Sigmoid colon (tissue), 6 donors: ENCODE measurements at regions not wholly inside any gene's neighbourhood (a gene's known extent, or its start where the extent isn't known, plus 50 kb on each side); places are given as distances from the start of the nearest gene placed in this dataset.
A peak's percentile ranks its signal among the peaks of the same experiment; 100 is the strongest.

Source experiments
- DNase-seq: peaks from one replicate; pipeline ENCODE4 v3.0.0-alpha.2; 2019
- H3K27ac ChIP-seq, 4 donors: fragments of 200-600 bp; sonication (generic); one replicate each; pipeline ENCODE4 v1.5.1; 2016 to 2019; ENCODE audit warnings: mild to moderate bottlenecking in 1 of 4
- H3K27me3 ChIP-seq, 3 donors: fragments of 200-600 bp; sonication (generic); one replicate each; pipeline ENCODE4 v1.5.1; 2019; ENCODE audit warnings: mild to moderate bottlenecking in 1 of 3
- H3K36me3 ChIP-seq, 4 donors: fragments of 200-600 bp; sonication (generic); one replicate each; pipeline ENCODE4 v1.5.1; 2016 to 2019
- H3K4me1 ChIP-seq, 4 donors: fragments of 200-600 bp; sonication (generic); one replicate each; pipeline ENCODE4 v1.5.1; 2017 to 2019
- H3K4me3 ChIP-seq, 4 donors: fragments of 200-600 bp; sonication (generic); one replicate each; pipeline ENCODE4 v1.5.1; 2017 to 2019; ENCODE audit warnings: mild to moderate bottlenecking in 2 of 4, moderate library complexity in 1 of 4
- H3K9me3 ChIP-seq, 4 donors: fragments of 200-600 bp in 3 of 4; sonication (generic) in 3 of 4; one replicate each; pipeline versions ENCODE4 v1.5.1 to v1.6.1; 2013 to 2019
- EP300 ChIP-seq, 4 donors: sonication (generic); formaldehyde crosslinking; IDR thresholded peaks; one replicate each; pipeline ENCODE4 v1.6.1; 2017; ENCODE audit warnings: antibody characterized with exemption in 4 of 4
- POLR2A ChIP-seq, 2 donors: fragments of 450-650 bp; IDR thresholded peaks; one replicate each; pipeline ENCODE4 v1.6.1; 2016; ENCODE audit warnings: antibody characterized with exemption in 2 of 2, mild to moderate bottlenecking in 2 of 2, moderate library complexity in 2 of 2
- POLR2AphosphoS5 ChIP-seq, 4 donors: sonication (generic); formaldehyde crosslinking; IDR thresholded peaks; one replicate each; pipeline ENCODE4 v1.6.1; 2017; ENCODE audit warnings: antibody characterized with exemption in 4 of 4
- WGBS, 2 donors: extraction: QIAGEN DNeasy Blood & Tissue Kit; methylation state at CpG; one replicate each; pipeline ENCODE4 v1.1.7; 2013; 5-methylcytosine and 5-hydroxymethylcytosine counted together
- intact Hi-C: fragments of 100-400 bp; cut with DNase I; formaldehyde crosslinking; loops from one replicate; pipeline ENCODE4 v1.15.1; 2023
- TF ChIP-seq, protein P1 (sequence below), 4 experiments: fragments of 450-650 bp in 3 of 4; fragments of 200-600 bp in 1 of 4; IDR thresholded peaks; one replicate each; pipeline ENCODE4 v1.5.1; 2016 to 2019; ENCODE audit warnings: antibody characterized with exemption in 4 of 4, mild to moderate bottlenecking in 3 of 4, moderate library complexity in 2 of 4
- donor health status: healthy with polysubstance abuse.
- donor health status: healthy.

GRCh38 chr2:18899725-18900124 is 310.4 kb upstream of the NT5C1B start:
- intact Hi-C loops: no loop called here
- H3K27me3 ChIP-seq: no peaks in the 10 kb centered on the region
- TF ChIP-seq, protein P1, sequence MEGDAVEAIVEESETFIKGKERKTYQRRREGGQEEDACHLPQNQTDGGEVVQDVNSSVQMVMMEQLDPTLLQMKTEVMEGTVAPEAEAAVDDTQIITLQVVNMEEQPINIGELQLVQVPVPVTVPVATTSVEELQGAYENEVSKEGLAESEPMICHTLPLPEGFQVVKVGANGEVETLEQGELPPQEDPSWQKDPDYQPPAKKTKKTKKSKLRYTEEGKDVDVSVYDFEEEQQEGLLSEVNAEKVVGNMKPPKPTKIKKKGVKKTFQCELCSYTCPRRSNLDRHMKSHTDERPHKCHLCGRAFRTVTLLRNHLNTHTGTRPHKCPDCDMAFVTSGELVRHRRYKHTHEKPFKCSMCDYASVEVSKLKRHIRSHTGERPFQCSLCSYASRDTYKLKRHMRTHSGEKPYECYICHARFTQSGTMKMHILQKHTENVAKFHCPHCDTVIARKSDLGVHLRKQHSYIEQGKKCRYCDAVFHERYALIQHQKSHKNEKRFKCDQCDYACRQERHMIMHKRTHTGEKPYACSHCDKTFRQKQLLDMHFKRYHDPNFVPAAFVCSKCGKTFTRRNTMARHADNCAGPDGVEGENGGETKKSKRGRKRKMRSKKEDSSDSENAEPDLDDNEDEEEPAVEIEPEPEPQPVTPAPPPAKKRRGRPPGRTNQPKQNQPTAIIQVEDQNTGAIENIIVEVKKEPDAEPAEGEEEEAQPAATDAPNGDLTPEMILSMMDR (IDR thresholded peaks at IDR 0.05): no peak
- no peak for TF ChIP-seq EP300 (IDR thresholded peaks at IDR 0.05)
- TF ChIP-seq POLR2AphosphoS5 (IDR thresholded peaks at IDR 0.05): no peak
- no peak for TF ChIP-seq POLR2A (IDR thresholded peaks at IDR 0.05)
- H3K9me3 ChIP-seq: no peaks in the 10 kb centered on the region
- no peaks in the 10 kb centered on the region for H3K36me3 ChIP-seq
- H3K4me1 ChIP-seq: peaks cover 0 to 23% (median 14%) of the 10 kb centered on the region in 4 donors
- no peak for DNase-seq
- 79 to 94% methylated on average over 3 of the region's 3 CpGs for WGBS, 2 donors
- no peak overlapping the region for H3K4me3 ChIP-seq
- peak overlapping the region in 1 of 4 donors; percentile 12 for H3K27ac ChIP-seq

GRCh38 chr2:18898271-18898670 is 308.9 kb upstream of the NT5C1B start:
- TF ChIP-seq EP300 (IDR thresholded peaks at IDR 0.05) (no peak), POLR2A (IDR thresholded peaks at IDR 0.05) (no peak), POLR2AphosphoS5 (IDR thresholded peaks at IDR 0.05) (no peak)
- TF ChIP-seq, protein P1 (IDR thresholded peaks at IDR 0.05): no peak
- Histone ChIP-seq H3K27me3 (no peaks in the 10 kb centered on the region), H3K9me3 (no peaks in the 10 kb centered on the region), H3K27ac (no peak overlapping the region), H3K4me1 (peaks cover 0 to 23% (median 14%) of the 10 kb centered on the region in 4 donors), H3K4me3 (no peak overlapping the region), H3K36me3 (no peaks in the 10 kb centered on the region)
- intact Hi-C loops: no loop called here
- DNase-seq: no peak

DNA sequence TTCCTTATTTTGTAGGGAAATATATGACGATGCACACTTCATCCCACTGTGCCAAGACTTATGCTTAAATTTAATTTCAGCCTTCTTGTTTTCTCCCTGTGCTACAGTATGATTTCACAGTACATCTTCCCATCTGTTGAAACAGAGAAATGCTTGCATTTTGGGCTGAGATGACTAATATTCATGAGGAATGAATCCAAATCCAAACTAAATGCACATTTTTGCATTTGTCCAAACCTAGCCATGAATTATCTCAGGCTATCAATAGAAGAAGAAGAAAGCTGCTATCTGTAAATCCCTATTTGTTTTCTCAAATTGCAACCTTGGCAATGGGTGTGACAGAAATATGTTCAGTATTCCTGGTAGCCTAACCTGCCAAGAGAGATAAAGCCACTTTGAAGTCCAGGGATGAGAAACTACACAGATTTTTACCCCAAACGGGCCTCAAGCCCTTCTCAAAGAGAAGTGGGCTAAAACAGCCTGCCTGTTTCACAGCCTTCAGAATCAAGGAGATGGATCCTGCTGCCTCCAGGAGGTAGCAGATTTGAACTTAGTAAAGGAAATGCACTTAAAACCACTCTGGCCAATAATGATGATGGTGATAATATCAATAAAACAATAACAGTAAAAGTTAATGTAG is 306.9 kb upstream of the NT5C1B start:
- DNase-seq: no peak
- peaks cover 0 to 19% (median 10%) of the 10 kb centered on the region in 4 donors for H3K4me1 ChIP-seq
- no peak overlapping the region for H3K4me3 ChIP-seq
- H3K9me3 ChIP-seq: no peaks in the 10 kb centered on the region
- no peaks in the 10 kb centered on the region for H3K36me3 ChIP-seq
- no peak overlapping the region for H3K27ac ChIP-seq
- no peaks in the 10 kb centered on the region for H3K27me3 ChIP-seq
- no peak for TF ChIP-seq POLR2A (IDR thresholded peaks at IDR 0.05)
- WGBS, 2 donors: 49 to 59% methylated on average over 2 of the region's 2 CpGs
- intact Hi-C loops: no loop called here

- no peak overlapping the region for H3K27ac ChIP-seq
- H3K36me3 ChIP-seq: no peaks in the 10 kb centered on the region
- TF ChIP-seq POLR2A (IDR thresholded peaks at IDR 0.05): no peak
- TF ChIP-seq, protein P1 (IDR thresholded peaks at IDR 0.05): no peak
- TF ChIP-seq POLR2AphosphoS5 (IDR thresholded peaks at IDR 0.05): no peak
- no peak for TF ChIP-seq EP300 (IDR thresholded peaks at IDR 0.05)
- no peak for DNase-seq
- peaks cover 2 to 29% (median 21%) of the 10 kb centered on the region in 4 donors for H3K4me1 ChIP-seq
- H3K4me3 ChIP-seq: no peak overlapping the region
- no peaks in the 10 kb centered on the region for H3K27me3 ChIP-seq
- intact Hi-C loops: loop anchor here (5.0 kb wide), 2 partner anchors 99 to 466 kb away; partner anchors contain the start of gene OSR1
- no peaks in the 10 kb centered on the region for H3K9me3 ChIP-seq
- WGBS, 2 donors: 70% methylated on average over 3 of the region's 3 CpGs
Observed at GRCh38 chr2:18891600-18892345, 302.4 kb upstream of the NT5C1B start.

- intact Hi-C loops: loop anchor here (1.0 to 5.0 kb wide), 3 partner anchors 87 to 468 kb away; partner anchors contain the start of gene OSR1
- no peaks in the 10 kb centered on the region for H3K9me3 ChIP-seq
- H3K36me3 ChIP-seq: no peaks in the 10 kb centered on the region
- H3K27me3 ChIP-seq: no peaks in the 10 kb centered on the region
- TF ChIP-seq, protein P1 (IDR thresholded peaks at IDR 0.05): no peak
- TF ChIP-seq POLR2A (IDR thresholded peaks at IDR 0.05) (no peak), EP300 (IDR thresholded peaks at IDR 0.05) (peak; percentile 74 to 91 (median 78)), POLR2AphosphoS5 (IDR thresholded peaks at IDR 0.05) (peak; percentile 79 to 92 (median 88))
- DNase-seq: peak; percentile 70
- no peak overlapping the region for H3K4me3 ChIP-seq
- WGBS, 2 donors: 50 to 71% methylated on average over 5 of the region's 5 CpGs
- peaks cover 2 to 21% (median 18%) of the 10 kb centered on the region in 4 donors for H3K4me1 ChIP-seq
- H3K27ac ChIP-seq: peak overlapping the region; percentile 16 to 82 (median 76)
Observed at GRCh38 chr2:18889565-18890332, 300.4 kb upstream of the NT5C1B start.
